Prostate gland (tissue), 2 donors: ENCODE measurements at regions not wholly inside any gene's neighbourhood (a gene's known extent, or its start where the extent isn't known, plus 50 kb on each side); places are given as distances from the start of the nearest gene placed in this dataset.
A peak's percentile ranks its signal among the peaks of the same experiment; 100 is the strongest.

Experiments used
- DNase-seq: peaks from one replicate; pipeline ENCODE4 v3.0.0-alpha.2; 2019; ENCODE audit warnings: low spot score
- H3K27ac ChIP-seq, 2 donors: fragments of 200-600 bp; sonication (generic); 2 replicates each; pipeline ENCODE4 v1.5.1; 2017 to 2019
- H3K27me3 ChIP-seq: fragments of 200-600 bp; sonication (generic); replicated peaks from 2 replicates; pipeline ENCODE4 v1.5.1; 2019; ENCODE audit not compliant: insufficient read depth
- H3K36me3 ChIP-seq, 2 donors: fragments of 200-600 bp; sonication (generic); 1 replicate in 1 of 2; 2 replicates in 1 of 2; pipeline versions ENCODE4 v1.5.1 to v1.8.1; 2017 to 2019
- H3K4me1 ChIP-seq: fragments of 200-600 bp; sonication (generic); replicated peaks from 2 replicates; pipeline ENCODE4 v1.5.1; 2019
- H3K4me3 ChIP-seq, 2 donors: fragments of 200-600 bp; sonication (generic); 2 replicates each; pipeline ENCODE4 v1.5.1; 2017 to 2019
- H3K9me3 ChIP-seq: fragments of 200-600 bp; sonication (generic); 2 replicates; pipeline ENCODE4 v1.5.1; 2017
- POLR2A ChIP-seq: fragments of 450-650 bp; IDR thresholded peaks from one replicate; pipeline ENCODE4 v1.6.1; 2016; ENCODE audit warnings: antibody characterized with exemption, mild to moderate bottlenecking
- POLR2AphosphoS5 ChIP-seq: sonication (generic); formaldehyde crosslinking; IDR thresholded peaks from one replicate; pipeline ENCODE4 v1.6.1; 2017; ENCODE audit warnings: antibody characterized with exemption
- WGBS: methylation state at CpG from one replicate; pipeline ENCODE4 v1.1.5; 2018; 5-methylcytosine and 5-hydroxymethylcytosine counted together
- intact Hi-C: fragments of 100-400 bp; cut with DNase I; formaldehyde crosslinking; loops from one replicate; pipeline ENCODE4 v1.14.2; 2022
- TF ChIP-seq, protein P1 (sequence below), 4 experiments: fragments of 200-600 bp in 2 of 4; fragments of 450-650 bp in 2 of 4; sonication (generic) in 2 of 4; IDR thresholded peaks; 1 replicate in 3 of 4; 2 replicates in 1 of 4; pipeline ENCODE4 v1.5.1; 2016 to 2019; ENCODE audit warnings: antibody characterized with exemption in 4 of 4, mild to moderate bottlenecking in 2 of 4, moderate library complexity in 2 of 4

- peak overlapping the region; percentile 25 to 37 for H3K27ac ChIP-seq
- 40% methylated on average over 4 of the region's 4 CpGs for WGBS
- no peaks in the 10 kb centered on the region for H3K9me3 ChIP-seq
- intact Hi-C loops = no loop called here
- H3K36me3 ChIP-seq = no peaks in the 10 kb centered on the region
- no peak overlapping the region for H3K4me3 ChIP-seq
- peaks cover 3% of the 10 kb centered on the region for H3K4me1 ChIP-seq
- TF ChIP-seq POLR2AphosphoS5 = no peak
- TF ChIP-seq, protein P1, sequence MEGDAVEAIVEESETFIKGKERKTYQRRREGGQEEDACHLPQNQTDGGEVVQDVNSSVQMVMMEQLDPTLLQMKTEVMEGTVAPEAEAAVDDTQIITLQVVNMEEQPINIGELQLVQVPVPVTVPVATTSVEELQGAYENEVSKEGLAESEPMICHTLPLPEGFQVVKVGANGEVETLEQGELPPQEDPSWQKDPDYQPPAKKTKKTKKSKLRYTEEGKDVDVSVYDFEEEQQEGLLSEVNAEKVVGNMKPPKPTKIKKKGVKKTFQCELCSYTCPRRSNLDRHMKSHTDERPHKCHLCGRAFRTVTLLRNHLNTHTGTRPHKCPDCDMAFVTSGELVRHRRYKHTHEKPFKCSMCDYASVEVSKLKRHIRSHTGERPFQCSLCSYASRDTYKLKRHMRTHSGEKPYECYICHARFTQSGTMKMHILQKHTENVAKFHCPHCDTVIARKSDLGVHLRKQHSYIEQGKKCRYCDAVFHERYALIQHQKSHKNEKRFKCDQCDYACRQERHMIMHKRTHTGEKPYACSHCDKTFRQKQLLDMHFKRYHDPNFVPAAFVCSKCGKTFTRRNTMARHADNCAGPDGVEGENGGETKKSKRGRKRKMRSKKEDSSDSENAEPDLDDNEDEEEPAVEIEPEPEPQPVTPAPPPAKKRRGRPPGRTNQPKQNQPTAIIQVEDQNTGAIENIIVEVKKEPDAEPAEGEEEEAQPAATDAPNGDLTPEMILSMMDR (IDR thresholded peaks at IDR 0.05) = no peak
- no peak for TF ChIP-seq POLR2A
- no peaks in the 10 kb centered on the region for H3K27me3 ChIP-seq
- DNase-seq = no peak
Measured at GRCh38 chr5:173781432-173781815, 106.7 kb upstream of the CPEB4 start.

DNA sequence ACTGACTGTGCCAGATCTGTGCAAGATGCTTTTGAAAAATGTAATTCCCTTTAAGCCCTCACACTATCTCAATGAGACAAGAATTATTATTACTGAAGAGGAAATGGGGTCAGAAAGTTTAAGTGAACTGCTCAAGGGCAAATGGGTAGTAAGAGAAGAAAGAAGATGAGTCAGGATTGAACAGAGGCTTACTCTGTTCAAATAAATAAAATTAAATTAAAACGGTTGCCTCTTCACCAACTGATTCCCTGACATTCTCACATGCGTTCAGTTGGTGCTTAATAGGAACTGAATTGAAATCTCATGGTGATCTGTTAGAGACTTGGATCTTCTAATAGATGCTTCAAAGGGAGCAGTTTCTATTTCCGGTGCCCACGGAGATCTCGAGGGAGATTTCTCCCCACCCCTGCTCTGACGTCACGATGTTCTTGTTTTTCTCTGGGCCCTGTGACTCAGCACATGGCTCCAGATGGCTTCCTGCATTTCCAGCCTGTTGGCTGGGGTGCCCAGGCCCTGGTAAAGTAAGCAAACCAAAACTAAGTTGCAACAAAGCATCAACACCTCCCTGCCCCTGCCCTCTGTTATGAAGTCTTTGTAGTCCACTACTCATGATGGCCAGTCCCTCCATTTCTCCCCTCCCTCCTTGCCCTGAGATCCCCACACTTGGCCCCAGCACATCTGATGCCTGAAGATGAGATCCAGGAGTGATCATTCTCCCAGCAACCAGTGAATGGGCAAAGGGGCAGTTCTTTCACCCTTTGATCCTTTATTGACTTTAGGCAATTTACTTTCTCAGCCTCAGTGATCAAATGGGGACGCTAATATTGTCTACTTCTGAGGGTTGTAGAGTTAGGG, 106.1 kb upstream of the CPEB4 start:
- no peaks in the 10 kb centered on the region for H3K36me3 ChIP-seq
- intact Hi-C loops = no loop called here
- DNase-seq = peak; percentile 36
- H3K27me3 ChIP-seq = no peaks in the 10 kb centered on the region
- TF ChIP-seq, protein P1 (IDR thresholded peaks at IDR 0.05) = no peak
- TF ChIP-seq POLR2AphosphoS5 = peak; percentile 72
- peaks cover 3% of the 10 kb centered on the region for H3K4me1 ChIP-seq
- no peak overlapping the region for H3K4me3 ChIP-seq
- peak overlapping the region; percentile 25 to 37 for H3K27ac ChIP-seq
- no peaks in the 10 kb centered on the region for H3K9me3 ChIP-seq
- WGBS = 28% methylated on average over 8 of the region's 8 CpGs

DNA sequence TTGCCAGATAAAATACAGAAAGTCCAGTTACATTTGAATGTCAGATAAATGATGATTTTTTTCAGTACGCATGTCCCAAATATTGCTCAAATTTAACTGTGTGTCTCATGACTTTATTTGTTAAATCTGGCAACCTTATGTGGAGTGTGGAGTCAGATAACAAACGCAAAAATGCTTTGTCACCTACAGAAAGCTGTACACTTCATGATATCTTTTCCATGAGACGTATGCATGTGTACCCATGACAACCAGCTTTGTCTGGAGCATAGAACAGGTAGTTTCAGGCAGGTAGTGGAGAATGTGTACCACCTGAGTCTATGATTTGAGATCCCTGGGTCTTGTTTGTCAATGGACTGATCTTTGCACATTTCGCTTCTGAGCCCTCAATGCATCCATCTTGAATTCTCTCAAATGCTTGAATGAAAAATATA, 105.5 kb upstream of the CPEB4 start:
- no peak for DNase-seq

GRCh38 chr5:173783371-173783770, 104.8 kb upstream of the CPEB4 start:
- H3K27ac ChIP-seq = peak overlapping the region in 1 of 2 donors; percentile 2
- intact Hi-C loops = no loop called here
- 71% methylated on average over 2 of the region's 2 CpGs for WGBS
- H3K27me3 ChIP-seq = no peaks in the 10 kb centered on the region
- no peak for DNase-seq
- H3K4me3 ChIP-seq = no peak overlapping the region
- no peaks in the 10 kb centered on the region for H3K36me3 ChIP-seq
- peaks cover 3% of the 10 kb centered on the region for H3K4me1 ChIP-seq
- TF ChIP-seq, protein P1 (IDR thresholded peaks at IDR 0.05) = no peak
- H3K9me3 ChIP-seq = no peaks in the 10 kb centered on the region

More for the DNA sequence above, 105.5 kb upstream of the CPEB4 start:
- H3K4me3 ChIP-seq = no peak overlapping the region
- no peaks in the 10 kb centered on the region for H3K36me3 ChIP-seq
- TF ChIP-seq, protein P1 (IDR thresholded peaks at IDR 0.05) = no peak
- TF ChIP-seq POLR2A (no peak), POLR2AphosphoS5 (no peak)
- WGBS = 88% methylated on average over 4 of the region's 4 CpGs
- peaks cover 3% of the 10 kb centered on the region for H3K4me1 ChIP-seq
- no peaks in the 10 kb centered on the region for H3K9me3 ChIP-seq
- intact Hi-C loops = no loop called here
- H3K27me3 ChIP-seq = no peaks in the 10 kb centered on the region
- peak overlapping the region in 1 of 2 donors; percentile 37 for H3K27ac ChIP-seq

- Histone ChIP-seq H3K27me3 (no peaks in the 10 kb centered on the region), H3K4me3 (no peak overlapping the region), H3K36me3 (no peaks in the 10 kb centered on the region), H3K27ac (no peak overlapping the region), H3K4me1 (peaks cover 3% of the 10 kb centered on the region), H3K9me3 (no peaks in the 10 kb centered on the region)
- intact Hi-C loops = no loop called here
- DNase-seq = no peak
- WGBS = 81% methylated on average over 4 of the region's 4 CpGs
- TF ChIP-seq, protein P1 (IDR thresholded peaks at IDR 0.05) = no peak
- TF ChIP-seq POLR2AphosphoS5 (no peak), POLR2A (no peak)
Measured at GRCh38 chr5:173785400-173785799, 102.7 kb upstream of the CPEB4 start.
